Gastroesophageal sphincter (tissue), 3 donors: ENCODE measurements at regions not wholly inside any gene's neighbourhood (a gene's known extent, or its start where the extent isn't known, plus 50 kb on each side); places are given as distances from the start of the nearest gene placed in this dataset.

Experiments
- CTCF ChIP-seq, 4 experiments: fragments of 200-600 bp in 2 of 4; fragments of 450-650 bp in 2 of 4; sonication (generic) in 1 of 4; IDR thresholded peaks; one replicate each; pipeline ENCODE4 v1.5.1; 2017 to 2019; ENCODE audit warnings: antibody characterized with exemption in 4 of 4, mild to moderate bottlenecking in 2 of 4, moderate library complexity in 2 of 4
- POLR2A ChIP-seq, 2 donors: fragments of 450-650 bp; IDR thresholded peaks; one replicate each; pipeline ENCODE4 v1.6.1; 2017; ENCODE audit warnings: antibody characterized with exemption in 2 of 2, mild to moderate bottlenecking in 2 of 2, moderate library complexity in 1 of 2
- POLR2AphosphoS5 ChIP-seq: sonication (generic); formaldehyde crosslinking; IDR thresholded peaks from one replicate; pipeline ENCODE4 v1.6.1; 2017; ENCODE audit warnings: antibody characterized with exemption

- no peak for TF ChIP-seq POLR2A (IDR thresholded peaks at IDR 0.05)
- no peak for TF ChIP-seq CTCF (IDR thresholded peaks at IDR 0.05)
- no peak for TF ChIP-seq POLR2AphosphoS5
These were observed 1448.7 kb upstream of the ACO1 start for GRCh38 chr9:30935730-30936129.
